NCI-H1694 (cell line): ENCODE measurements at regions not wholly inside any gene's neighbourhood (a gene's known extent, or its start where the extent isn't known, plus 50 kb on each side); places are given as distances from the start of the nearest gene placed in this dataset.
"Not testable (repeated sequence)": the region's sequence is repeated elsewhere in the genome, so short reads cannot be mapped to it uniquely, and the experiment has no call there.

Experiments used
- DNase-seq: peaks from one replicate; lab custom pipeline; 2025; lab: John Stamatoyannopoulos, UW

DNA sequence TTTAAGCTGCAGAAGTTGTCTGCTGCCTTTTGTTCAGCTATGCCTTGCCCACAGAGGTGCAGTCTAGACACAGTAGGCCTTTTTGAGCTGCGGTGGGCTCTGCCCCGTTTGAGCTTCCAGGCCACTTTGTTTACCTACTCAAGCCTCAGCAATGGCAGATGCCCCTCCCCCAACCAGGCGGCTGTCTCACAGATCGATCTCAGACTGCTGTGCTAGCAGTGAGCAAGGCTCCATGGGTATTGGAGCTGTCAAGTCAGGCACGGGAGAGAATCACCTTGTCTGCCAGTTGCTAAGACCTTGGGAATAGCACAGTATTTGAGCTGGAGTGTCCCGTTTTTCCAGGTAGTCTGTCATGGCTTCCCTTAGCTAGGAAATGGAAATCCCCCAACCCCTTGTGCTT lies 587.8 kb upstream of the CLINT1 start:
- DNase-seq, result not testable (repeated sequence)

DNA sequence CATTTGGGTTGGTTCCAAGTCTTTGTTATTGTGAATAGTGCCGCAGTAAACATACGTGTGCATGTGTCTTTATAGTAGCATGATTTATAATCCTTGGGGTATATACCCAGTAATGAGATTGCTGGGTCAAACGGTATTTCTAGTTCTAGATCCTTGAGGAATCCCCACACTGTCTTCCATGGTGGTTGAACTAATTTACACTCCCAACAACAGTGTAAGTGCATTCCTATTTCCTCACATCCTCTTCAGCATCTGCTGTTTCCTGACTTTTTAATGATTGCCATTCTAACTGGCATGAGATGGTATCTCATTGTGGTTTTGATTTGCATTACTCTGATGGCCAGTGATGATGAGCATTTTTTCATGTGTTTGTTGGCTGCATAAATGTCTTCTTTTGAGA lies 580.3 kb upstream of the CLINT1 start:
- DNase-seq, result not testable (repeated sequence)

DNA sequence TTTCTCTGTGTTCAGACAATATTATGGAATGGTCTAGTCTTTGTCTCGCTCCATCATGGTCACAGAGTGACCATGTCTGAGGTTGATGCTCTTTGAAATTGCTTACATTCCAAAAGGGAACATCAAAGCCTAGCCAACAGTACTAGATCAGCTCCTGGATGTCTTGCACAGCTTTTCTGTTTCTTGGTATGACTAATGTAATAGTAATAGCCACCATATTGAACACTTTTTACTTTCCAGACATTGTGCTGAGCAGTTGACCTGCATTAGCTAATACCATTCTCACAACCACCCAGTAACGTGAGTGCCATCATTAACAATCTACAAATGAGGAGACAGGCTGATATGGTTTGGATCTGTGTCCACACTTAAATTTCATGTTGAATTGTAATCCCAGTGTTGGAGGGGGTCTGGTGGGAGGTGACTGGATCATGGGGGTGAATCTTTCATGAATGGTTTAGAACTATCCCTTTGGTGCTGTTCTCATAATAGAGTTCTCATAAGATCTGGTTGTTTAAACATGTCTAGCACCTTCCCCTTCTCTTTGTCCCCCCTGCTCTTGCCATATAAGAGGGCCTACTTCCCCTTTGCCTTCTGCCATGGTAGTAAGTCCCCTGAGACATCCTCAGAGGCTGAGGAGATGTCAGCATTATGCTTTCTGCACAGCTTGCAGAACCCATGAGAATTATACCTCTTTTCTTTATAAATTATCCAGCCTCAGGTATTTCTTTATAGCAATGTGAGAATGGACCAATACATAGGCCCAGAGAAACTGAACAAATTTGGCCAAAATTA lies 577.5 kb upstream of the CLINT1 start:
- DNase-seq, result no peak

DNA sequence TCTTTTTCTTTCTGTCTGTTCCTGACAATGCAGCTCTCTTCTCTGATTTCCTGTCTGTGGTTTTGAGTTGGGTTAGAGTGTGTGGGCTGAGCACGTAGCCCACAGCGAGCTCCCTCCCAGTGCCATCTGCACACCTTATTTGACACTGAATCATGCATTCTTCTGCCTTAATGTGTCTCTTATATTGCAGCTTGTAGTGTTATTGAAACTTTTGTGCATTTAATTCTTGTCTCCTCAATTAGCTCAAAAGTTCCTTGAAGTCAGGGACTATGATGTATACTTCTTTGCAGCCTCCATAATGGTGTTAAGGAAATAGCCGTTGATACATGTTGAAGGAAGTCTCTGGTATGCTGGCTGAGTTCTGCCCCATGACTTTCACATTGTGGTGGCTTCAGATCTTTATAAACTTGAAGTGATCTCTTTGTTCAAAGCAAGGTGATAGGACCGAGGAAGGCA lies 576.2 kb upstream of the CLINT1 start:
- DNase-seq, result no peak

DNA sequence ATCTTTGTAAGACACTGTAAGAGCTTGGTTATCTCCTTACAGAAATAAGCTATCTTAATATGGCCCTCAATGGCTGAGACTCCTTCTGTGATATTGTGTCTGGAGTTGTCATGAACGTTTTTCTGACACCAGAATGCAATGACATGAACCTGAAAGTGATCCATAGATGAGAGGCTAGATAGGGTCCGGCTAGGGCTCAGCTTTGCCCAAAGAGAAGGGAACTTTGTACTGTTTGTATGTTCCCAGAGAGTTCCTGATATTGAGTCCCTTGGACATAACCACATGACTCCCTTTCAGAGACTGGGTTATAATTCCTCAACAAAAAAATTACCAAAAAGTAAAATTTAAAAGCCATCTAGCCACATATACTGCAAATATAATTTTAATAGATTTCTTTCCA lies 575.8 kb upstream of the CLINT1 start:
- DNase-seq, result no peak

DNA sequence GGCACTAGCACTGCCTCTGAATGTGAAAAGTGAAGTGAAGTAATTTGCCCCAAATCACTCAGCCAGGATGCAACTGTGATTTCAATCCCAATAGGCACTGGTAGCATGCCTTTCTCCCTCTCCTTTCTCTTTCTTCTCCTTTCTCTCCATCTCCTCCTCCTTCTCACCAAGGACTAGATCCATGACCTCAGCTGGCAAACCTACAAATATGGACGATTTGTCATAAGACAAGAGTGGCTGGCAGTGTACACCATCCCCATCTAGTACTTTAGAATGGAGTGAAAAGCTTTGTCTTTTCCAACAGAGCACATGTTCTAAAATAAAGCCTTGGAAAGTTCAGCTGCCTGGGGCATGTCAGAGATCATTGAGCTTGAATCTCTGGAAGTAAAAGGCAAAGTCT lies 574.7 kb upstream of the CLINT1 start:
- no peak for DNase-seq

DNA sequence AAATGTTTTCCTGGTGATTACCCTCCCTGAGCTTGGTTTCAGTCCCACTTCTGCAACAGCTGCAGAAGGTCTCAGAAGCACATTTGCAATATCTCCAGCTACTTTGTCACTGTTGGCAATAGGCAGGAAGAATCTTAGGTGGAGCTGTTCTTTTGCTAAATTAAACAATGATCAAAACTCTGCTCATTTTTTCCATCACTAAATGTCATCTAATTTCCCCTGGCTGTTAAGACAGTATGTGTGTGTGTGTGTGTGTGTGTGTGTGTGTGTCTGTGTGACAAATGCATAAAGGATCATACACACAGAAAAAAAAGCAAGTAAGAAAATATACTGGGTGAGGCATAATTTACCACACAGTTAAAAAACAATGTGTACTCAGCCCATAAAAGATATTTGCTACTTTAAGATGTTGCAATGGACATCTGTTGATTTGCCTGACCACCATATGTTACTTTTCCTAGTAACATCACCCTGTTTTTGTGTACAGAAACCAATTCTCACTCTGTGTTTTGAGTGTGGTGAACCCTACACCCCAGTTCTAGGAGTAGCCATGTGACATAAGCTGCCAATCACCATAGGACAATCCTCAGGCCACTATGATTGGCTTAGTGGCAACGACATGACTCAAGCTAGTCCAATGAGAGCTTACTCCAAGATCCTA lies 572.6 kb upstream of the CLINT1 start:
- DNase-seq, result no peak

DNA sequence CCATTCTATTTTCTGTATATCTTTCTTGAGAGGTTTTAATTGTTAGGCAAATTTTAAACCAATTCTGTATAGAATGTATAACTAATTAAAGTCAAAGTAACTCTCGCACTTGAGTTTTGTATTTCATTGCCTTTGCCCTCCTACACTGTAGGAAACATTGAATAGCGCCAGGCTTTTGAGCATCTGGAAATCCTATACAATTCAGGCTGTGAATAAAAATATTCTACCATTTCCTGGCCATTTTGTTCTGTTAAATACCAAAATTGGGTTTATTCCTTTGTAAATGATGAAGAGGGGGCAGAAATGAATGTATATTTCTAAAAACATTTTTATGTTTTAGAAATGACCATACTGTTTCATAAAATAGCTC lies 571.8 kb upstream of the CLINT1 start:
- no peak for DNase-seq

DNA sequence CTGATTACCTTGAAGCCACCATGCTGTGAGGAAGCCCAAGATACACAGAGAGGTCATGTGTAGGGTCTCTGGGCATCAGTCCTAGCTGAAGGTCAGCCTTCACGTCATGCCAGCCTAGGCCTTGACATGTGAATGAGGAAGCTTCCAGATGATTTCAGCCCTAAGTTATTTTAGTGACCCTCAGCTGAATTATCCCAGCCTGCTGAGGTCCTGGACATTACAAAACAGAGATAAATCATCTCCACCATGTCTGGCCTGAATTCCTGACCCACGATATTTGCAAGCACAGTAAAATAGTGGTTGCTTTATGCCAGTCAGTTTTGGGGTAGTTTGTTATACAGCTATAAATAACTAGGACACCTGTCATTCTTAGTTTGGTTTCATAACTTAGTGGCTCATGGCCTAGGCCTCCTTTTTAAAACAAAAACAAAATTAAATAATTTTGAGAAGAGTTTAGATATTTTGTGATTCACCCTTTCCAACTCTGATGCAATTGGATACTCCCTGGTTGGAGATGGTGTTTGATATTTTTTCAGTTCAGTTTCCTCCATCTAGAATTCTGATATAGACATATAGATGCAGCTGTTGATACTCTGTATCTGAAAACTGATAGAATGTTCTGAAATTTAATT lies 571.3 kb upstream of the CLINT1 start:
- no peak for DNase-seq

DNA sequence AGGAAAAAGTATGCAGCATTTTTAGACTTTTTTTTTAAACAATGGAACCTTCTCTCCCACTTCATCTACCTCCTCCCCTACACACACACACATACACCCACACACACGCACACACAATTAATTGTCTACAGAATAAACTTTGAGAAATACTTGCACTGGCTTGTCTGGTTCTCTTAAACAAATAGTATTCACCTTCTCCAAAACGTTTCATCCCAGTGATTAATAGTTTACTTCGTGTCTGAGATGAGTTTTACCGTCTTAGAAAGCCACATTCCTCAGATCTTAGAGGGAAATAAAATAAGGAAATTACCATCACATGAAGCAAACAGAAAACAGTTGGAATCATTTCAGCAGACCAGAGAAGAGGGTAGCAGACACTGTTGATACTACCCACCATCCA lies 570.6 kb upstream of the CLINT1 start:
- DNase-seq, result no peak

DNA sequence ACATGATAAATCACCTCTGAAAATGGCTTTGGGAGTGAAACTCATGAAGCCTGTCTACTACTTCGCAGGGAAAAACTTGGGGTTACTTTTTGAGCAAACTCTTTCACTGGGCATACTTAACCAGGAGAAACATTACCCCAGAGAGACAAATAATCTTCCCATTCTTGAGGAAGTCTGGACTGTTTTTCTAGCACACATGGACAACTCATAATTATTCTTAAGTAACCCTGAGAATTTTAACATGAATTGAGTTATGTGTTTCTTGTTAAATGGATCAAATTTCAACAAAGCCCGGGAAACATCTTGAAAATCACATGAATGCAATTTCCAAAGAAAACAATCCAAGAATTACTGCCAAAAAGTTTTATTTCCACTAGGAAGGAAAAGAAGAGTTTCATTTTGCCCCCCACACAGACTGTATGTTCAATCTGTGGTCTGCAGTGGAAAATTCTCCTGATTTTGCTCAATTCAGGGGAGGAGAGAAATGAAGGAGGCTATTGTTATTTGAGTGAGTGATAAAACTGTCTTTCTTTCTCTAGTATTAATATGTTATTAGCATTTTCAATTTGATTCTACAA lies 564.8 kb upstream of the CLINT1 start:
- DNase-seq, result no peak

DNA sequence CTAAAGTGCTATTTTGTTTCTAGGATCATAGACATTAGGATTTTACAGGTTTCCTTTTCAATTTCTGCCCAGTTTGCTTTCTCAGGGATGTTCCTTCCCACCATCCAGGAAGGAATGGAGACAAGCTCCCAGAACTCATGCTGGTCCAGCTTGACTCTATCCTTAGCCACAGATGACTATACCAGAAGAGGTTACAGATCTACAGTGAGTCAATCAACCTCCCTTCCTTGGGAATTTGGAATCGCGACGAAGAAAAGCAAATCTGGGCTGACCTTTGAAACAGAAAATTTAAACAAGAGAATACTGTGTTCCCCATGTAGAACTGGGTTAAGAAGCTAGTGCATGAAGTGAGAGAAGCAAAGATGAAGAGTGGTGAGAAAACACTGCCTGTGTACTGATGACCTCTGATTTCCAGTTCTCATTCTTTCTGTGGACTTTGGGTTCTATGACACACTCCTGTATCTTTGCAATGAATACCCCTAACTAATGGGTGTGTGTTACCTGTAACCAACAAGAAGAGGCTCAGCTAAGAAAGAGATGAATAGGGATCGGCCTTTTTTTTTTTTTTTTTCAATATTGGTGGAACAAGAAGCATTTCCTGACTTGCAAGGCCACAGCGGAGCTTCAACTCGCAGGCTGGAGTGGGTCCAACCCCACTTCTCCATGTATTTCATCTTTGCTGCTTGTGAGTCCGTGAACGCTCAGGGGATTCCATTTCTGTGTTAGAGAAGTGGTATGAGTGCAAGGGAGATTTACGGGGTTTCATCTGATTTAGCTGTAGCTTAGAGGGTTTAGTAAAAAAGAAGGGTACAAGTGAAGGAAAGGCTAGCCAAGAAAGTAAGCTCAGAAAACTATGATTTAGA lies 563.9 kb upstream of the CLINT1 start:
- DNase-seq, result no peak

DNA sequence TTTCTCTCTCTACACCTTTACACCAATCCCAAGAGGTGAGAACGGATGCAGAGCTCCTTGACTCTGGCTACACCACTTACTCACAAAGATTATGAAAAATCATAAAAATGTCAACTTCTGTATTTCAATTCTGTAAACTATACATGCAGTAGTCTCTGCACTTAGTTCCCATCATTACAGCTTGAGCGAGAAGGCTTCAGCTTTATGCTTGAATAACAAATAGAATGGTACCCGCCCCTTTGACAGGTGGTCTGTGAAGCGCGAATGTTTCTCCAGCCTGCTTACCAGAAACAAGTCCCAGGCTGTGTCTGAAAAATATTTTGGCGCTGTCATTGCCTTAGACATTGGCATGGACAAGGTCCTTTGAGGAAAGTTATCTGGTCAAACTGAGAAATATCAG lies 562.4 kb upstream of the CLINT1 start:
- DNase-seq, result no peak

DNA sequence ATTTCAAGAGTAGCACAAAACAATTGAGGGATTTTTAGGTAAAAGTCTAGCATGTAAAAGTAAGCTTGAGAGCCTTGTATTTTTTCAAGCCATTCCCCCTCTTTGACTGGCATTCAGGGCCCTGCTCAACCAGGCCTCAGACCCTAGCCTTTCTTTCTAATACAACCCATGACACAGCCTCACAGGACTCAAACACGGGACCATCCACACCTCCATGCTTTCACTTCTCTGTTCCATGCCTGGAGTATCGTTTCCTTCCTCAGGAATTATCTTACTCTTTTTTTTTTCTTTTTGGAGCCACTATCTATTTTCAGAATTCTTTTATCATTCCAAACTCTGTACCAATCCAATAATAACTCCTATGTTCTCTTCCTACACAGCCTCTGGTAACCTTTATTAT lies 560.2 kb upstream of the CLINT1 start:
- DNase-seq, result no peak

DNA sequence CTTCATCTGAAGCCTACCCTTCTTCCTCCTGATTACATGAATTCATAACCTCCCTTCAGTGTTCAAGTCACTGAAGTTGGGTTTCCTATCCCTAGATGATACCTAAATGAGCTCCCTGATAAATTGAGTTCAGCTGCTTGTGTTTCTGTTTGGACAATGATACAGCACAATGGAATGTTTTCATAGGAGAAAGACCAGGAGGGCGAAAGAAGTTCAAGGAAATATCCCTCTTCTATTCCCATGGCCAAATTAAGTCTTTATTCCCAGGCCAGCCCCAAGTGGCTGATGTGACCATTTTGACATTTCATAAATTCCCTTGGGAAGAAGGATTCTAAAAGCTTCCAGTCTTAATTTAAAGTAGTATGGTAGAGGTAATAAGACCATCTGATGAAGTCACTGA lies 555.8 kb upstream of the CLINT1 start:
- no peak for DNase-seq

DNA sequence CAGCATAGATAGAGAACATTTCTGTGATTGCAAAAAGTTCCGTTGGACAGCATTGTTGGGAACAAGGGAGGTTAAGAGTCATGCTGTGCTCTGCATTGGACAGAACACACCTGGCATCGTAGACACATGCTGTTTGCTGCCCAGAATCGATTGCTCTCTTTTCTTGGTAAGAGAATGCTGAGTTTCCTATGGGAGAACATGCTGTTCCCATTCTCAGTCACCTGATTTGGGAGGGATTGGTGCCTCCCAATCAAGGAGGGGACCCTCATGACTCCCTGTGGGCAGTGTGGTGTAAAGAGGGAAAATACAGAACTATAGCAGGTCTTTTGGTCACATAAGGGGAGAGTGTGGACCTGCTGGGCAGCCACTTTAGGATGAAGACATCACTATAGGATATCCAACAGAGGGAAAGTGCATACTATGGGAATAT lies 555.4 kb upstream of the CLINT1 start:
- no peak for DNase-seq

DNA sequence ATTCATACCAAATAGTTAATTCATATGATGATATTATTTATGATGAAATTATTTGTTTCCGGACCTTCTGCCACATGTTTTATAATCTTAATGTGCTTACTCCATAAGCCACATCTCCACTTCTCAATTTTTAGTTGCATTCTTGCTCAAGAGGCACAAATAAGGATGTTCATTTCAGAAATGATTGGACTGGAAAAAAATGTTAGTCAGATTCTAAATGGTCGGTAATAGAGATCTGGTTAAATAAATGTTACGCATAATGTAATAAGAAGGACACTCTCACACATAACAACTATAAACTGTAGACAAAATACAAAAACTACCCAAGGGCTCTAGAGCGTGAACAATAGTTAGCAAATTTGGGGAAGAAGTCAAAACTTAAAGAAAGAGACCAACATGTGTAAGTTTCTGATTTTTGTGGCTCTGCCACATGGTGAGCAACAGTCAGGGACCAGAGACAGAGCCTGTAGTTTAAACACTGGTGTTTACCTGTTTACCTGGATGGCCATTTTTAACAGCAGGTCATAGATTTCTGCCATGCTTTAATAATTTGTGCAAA lies 554.3 kb upstream of the CLINT1 start:
- DNase-seq, result no peak

DNA sequence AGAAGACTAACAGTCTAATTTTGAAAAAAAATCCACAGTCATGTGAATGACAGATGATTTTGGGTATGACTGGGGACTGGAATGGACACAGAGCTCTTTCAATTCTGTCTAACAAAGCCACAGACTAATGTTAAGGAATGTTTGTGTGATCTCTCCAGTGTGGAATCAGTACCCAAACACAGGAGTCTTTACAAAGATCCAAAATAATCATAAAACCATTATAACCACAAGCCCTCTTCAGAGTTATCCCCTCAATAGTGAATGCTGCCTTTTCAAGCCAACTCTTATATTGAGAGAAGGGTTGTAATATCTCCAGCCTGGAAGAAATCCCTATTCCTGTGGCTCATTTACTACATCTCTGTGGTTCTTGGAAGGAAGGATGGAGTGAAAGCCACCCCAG lies 552.0 kb upstream of the CLINT1 start:
- no peak for DNase-seq

DNA sequence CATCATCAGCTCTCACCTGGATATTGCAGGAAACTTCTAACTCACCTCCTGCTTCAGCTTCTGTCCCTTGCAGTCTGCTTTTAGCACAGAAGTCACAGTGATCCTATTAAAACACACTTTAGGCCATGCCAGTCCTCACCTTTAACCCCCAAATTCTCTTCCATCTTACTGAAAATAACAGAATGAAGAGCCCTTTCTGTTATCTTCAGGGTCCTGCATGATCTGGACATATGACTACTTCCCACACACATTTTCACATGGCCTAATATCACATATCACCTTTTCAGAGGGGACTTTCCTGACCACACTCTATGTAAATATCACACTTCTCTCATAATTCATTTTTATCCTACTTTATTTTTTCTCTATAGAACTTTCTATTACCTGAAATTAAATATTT lies 550.6 kb upstream of the CLINT1 start:
- no peak for DNase-seq

DNA sequence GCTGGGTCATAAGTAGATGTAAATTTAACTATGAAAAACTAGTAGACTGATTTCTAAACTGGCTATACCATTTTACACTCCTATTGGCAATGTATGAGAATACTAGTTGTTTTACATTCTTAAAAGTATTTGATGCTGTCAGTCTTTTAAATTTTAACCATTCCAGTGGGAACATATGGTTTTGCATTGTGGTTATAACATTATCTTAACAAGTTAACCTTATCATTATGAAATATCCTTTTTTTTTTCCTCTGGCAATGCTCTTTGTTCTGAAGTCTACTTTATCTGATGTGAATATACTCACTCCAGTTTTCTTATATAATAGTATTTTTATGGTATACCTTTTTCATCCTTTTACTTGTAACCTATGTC lies 548.9 kb upstream of the CLINT1 start:
- no peak for DNase-seq

DNA sequence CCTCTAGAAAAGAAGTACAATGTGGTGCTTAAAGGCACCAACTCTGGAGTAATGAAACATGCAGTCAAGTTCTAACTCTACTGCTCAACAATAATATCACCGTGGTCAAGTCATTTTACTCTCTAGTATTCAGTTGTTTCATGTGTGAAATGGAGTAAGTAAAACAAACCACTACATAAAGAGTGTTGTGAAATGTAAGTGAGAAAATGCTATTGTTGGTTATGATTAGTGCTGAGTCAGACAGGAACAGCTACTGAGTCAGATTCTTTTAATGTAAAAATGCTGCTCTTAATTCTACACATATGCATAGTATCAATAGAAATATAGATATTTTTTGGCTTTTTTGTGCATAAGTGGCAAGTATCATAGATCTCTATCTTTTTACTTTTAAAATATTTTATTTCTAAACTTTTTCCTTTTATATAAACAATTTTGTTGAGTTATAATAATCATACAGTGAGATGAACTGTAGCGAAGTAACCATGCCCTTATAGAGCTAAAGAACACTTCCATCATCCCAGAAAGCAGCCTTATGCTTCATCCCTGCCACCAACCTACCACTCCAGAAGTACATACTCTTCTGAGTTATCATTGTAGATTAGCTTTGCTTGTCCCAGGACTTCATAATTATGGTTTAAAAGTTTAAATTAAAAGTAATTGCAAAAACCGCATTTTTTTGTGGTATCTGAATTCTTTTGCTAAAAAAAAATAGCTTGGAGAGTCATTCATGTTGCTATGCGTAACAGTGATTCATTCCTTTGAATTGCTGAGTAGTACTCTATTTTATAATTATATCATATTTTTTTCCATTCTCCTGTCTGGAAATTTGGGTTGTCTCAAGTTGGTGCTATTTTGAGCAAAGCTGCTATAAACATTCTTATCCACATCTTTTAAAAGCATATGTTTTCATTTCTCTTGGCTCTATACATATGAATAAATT lies 548.2 kb upstream of the CLINT1 start:
- no peak for DNase-seq
